Activated CD8-positive, alpha-beta memory T cell treated with anti-CD3 and anti-CD28 coated beads for 36 hours (primary cell): ENCODE measurements at regions not wholly inside any gene's neighbourhood (a gene's known extent, or its start where the extent isn't known, plus 50 kb on each side); places are given as distances from the start of the nearest gene placed in this dataset.
"Not testable (repeated sequence)": the region's sequence is repeated elsewhere in the genome, so short reads cannot be mapped to it uniquely, and the experiment has no call there.

ENCODE experiments used
- CTCF ChIA-PET: fragments of 350-600 bp; sonication (Branson Sonifier 250); formaldehyde crosslinking; loops from one replicate; lab custom pipeline; 2021; ENCODE audit warnings: antibody characterized with exemption; lab: Charles Lee
- POLR2A ChIA-PET: fragments of 350-600 bp; sonication (Branson Sonifier 250); formaldehyde crosslinking; loops from one replicate; lab custom pipeline; 2021; ENCODE audit warnings: antibody characterized with exemption; lab: Charles Lee

DNA sequence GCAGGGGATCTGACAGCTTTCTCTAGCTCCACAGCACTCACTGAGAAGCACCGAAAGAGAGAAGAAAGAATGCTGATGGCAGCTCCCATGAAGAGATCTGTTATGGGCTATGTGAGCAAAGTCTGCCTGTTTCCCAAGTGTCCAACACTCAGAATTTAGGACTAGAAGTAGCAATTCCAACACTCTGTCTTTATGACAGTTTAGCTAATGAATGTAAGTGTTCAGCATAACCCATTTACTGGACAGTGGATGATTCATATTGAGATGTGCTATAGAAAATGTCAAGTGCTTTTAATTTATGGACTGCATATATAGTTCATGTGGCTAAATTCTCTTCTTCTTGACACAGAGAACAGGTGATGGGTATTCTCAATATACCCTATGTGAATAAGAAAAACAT lies 683.1 kb upstream of the ZNF608 start:
- ChIA-PET CTCF (no interaction called here), POLR2A (no interaction called here)

DNA sequence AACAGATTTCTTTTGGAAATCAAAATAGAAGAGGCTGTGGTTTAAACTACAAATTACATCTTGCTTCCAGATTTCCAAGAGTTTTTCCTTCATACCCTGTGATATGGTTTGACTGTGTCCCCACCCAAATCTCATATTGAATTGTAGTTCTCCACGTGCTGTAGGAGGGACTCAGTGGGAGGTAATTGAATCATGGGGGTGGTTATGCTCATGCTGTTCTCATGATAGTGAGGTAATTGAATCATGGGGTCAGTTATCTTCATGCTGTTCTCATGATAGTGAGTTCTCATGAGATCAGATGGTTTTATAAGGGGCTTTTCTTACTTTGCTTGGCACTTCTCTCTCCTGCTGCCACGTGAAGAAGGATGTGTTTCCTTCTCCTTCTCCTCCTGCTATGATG lies 687.0 kb upstream of the ZNF608 start:
- POLR2A ChIA-PET: no interaction called here
- CTCF ChIA-PET: no interaction called here

DNA sequence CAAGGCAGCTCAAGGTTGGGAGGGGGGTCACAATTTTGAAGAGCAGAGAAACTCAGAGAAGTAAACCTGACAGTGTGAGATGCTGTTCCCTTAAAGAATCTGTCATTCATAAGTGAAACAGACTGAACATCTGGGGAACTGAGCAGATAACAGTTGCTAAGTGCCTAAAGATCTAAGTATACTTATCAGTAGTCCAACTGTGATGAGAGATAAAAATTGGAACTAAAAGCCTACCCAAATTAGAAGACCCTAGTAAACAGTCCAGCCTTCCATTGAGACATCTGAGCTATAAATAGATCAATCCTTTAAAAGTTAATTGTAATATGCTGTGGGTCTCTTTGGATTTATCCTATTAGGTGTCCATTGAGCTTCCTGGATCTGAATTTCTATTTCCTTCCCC lies 692.8 kb upstream of the ZNF608 start:
- CTCF ChIA-PET: no interaction called here

DNA sequence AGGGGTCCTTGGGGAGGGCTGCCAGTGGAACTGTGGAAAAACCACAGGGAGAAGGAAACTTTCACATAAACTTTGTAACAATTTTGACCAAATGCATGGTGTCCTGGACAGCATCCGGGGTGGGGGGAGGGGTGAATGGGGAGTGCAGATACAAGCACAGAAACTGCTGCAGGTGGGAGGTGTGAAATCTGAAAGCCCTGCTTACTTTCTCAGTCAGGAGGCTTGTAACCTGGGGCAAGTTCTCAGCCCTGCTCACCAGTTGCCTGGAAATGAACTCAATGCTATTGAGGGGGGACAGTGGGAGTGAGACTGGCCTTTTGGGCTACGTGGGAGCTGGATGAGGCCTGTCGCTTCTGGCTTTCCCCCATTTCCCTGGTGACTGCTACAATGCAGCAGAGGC lies 694.5 kb upstream of the ZNF608 start:
- CTCF ChIA-PET: no interaction called here
- POLR2A ChIA-PET: no interaction called here

More for the DNA sequence above, 692.8 kb upstream of the ZNF608 start:
- POLR2A ChIA-PET: no interaction called here

DNA sequence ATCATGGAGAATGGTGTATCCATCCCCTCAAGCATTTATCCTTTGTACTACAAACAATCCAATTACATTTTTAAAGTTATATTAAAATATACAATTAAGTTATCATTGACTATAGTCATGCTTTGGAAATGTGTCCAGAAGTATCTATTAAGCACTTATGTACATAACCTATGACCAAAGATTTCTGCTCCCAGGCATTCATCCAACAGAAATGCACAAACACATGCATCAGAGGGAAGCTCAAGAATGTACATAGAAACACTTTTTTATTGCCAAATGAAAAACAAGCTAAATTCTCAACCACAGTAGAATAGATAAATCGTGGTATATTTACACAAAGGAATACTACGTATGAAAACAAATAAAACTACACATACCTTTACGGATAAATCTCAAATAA lies 700.5 kb upstream of the ZNF608 start:
- ChIA-PET CTCF (no interaction called here), POLR2A (no interaction called here)

DNA sequence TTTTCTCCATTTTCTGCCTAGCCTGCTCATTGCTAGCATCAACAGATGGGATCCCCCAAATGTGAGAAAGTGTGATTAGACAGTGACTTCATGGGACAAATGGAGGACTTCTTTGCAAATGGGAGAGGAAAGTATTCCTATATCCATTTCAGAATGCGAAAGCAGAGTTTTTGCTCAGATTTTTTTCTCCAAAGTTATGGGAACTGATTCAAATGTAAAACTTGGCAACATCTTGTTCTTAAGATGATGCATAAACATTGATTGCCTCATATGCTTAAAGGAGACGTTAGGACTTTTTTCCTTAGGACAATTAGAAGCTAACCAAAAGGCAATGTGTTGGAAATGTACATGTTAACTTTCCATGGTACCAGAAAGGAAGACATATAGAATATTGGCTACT lies 704.3 kb upstream of the ZNF608 start:
- ChIA-PET CTCF (no interaction called here), POLR2A (no interaction called here)

DNA sequence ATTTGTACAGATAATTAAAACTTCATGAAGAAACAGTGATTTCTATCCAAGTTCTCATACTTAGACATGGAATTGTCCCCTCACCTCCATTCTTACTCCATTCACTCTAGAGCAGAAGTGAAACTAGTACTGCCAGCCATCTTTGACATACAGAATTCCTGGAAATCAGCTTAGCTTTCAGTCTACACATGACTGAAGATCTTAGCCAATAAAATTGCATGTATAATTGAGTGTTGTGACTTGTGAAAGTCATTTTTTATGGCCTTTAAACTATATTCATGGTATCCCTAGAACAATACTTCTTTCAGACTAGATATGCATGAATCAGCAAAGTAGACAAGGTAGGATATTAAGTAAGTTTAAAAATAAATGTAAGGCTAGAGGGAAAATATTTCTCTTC lies 705.2 kb upstream of the ZNF608 start:
- POLR2A ChIA-PET: no interaction called here
- CTCF ChIA-PET: no interaction called here

DNA sequence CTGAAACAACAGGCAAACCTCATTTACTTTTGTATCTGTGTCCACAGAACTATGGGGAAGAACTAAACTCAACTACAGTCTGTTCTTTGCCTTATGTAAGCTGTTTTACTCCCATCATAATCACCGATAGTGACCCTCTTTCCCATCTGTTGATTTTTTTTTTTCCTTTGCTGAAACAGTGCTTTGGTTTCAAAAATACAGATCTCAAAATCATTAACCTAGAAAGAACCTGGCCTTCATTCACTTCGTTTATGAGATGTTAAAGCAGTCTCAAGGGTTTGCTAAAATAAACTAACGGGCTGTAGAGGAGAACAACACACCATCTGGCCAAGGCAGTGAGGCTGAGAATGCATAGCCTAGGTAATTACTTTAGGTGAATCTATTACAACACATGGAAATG lies 706.6 kb upstream of the ZNF608 start:
- CTCF ChIA-PET: no interaction called here
- POLR2A ChIA-PET: no interaction called here

DNA sequence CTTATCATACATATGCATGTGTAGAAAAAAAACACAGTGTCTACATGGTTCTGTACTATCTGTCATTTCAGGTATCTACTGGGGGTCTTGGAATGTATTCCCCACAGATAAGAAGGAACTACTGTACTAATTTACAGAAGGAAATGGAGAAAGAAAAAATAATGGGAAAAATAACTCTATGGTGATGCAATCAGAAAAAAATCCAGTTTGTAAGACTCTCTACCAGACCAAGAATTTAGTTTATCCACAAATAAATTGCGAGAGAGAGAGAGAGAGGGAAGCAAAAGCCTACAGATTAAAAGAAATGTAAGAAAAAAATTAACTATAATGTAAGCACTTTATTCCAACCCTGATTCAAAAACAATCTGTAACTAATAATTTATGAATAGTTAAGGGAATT lies 708.6 kb upstream of the ZNF608 start:
- ChIA-PET POLR2A (no interaction called here), CTCF (no interaction called here)

DNA sequence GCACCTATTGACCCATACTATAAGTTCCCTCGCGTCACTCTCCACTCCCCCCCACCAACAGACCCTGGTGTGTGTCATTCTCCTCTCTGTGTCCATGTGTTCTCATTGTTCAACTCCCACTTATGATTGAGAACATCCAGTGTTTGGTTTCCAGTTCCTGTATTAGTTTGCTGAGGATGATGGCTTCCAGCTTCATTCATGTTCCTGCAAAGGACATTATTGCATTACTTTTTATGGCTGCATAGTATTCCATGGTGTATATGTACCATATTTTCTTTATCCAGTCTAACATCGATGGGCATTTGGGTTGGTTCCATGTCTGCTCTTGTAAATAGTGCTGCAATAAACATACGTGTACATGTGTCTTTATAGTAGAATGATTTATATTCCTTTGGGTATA lies 709.6 kb upstream of the ZNF608 start:
- POLR2A ChIA-PET, CTCF ChIA-PET: not testable (repeated sequence)

DNA sequence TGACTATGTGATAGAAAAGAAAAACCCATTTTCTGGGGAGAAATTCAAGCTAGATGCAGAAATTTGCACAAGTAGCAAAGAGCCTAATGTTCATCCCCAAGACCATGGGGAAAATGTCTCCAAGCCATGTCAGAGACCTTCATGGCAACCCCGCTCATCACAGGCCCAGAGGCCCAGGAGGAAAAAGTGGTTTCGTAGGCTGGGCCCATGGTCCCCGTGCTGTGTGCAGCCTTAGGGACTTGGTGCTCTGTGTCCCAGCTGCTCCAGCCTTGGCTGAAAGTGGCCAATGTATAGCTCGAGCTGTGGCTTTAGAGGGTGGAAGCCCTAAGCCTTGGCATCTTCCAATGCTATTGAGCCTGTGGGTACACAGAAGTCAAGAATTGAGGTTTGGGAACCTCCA lies 711.2 kb upstream of the ZNF608 start:
- ChIA-PET POLR2A (no interaction called here), CTCF (no interaction called here)

DNA sequence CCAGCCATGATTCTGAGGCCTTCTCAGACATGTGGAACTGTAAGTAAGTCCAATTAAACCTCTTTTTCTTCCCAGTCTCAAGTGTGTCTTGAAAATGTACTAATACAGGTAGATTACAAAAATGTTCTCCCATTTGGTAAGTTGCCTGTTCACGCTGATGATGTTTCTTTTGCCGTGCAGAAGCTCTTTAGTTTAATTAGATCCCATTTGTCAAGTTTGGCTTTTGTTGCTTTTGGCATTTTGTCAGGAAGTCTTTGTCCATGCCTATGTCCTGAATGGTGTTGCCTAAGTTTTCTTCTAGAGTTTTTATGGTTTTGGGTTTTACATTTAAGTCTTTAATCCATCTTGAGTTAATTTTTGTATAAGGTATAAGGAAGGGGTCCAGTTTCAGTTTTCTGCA lies 712.5 kb upstream of the ZNF608 start:
- CTCF ChIA-PET, POLR2A ChIA-PET: not testable (repeated sequence)

DNA sequence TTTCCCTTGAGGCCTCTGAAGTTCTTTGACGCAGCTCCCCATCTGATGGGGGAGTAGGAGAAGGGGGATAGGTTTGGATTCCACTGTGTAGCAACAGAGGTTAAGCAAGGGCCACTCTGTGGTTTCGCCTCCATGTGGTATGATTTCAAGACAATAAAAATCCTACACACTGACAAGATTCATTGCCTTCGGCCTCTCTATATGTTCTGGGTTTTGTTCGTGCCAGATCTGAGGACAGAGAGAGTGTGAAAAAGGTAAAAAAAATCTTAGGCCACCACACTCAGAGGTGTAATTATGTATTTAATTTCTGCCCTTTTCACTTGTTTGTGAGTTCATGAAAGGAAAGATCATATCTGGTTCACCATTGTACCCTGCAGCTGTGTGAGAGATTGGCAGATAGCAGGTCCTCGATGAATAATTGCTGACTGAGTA lies 715.2 kb upstream of the ZNF608 start:
- POLR2A ChIA-PET: no interaction called here

DNA sequence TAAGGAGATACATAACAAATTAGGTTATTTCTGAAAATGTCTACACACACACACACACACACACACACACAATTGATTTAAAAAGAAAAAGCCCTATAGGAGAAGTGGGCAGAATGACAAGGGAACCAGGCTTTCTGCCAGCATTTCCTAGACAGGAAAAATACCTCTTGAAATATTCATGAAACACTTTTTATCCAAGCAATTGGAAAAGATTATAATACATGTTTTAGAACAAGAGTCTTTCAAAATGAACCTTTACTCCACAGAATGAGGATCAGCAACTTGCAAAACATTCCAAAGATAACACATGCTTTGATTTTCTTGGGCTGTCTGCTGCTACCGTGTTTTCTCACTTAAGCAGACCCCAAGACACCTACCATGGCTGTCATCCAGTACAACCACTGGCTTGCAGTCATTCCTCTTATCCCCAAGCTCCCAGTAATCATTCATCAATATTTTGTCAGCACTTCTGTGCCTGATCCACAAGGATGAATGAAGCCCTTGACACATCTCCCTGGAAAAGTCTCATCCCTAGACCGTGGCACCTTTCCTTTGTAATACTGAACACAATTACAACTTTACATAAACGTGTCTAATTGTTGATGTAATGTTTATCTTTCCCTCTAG lies 717.1 kb upstream of the ZNF608 start:
- POLR2A ChIA-PET: no interaction called here
- CTCF ChIA-PET: no interaction called here

More for the DNA sequence above, 715.2 kb upstream of the ZNF608 start:
- CTCF ChIA-PET: no interaction called here

DNA sequence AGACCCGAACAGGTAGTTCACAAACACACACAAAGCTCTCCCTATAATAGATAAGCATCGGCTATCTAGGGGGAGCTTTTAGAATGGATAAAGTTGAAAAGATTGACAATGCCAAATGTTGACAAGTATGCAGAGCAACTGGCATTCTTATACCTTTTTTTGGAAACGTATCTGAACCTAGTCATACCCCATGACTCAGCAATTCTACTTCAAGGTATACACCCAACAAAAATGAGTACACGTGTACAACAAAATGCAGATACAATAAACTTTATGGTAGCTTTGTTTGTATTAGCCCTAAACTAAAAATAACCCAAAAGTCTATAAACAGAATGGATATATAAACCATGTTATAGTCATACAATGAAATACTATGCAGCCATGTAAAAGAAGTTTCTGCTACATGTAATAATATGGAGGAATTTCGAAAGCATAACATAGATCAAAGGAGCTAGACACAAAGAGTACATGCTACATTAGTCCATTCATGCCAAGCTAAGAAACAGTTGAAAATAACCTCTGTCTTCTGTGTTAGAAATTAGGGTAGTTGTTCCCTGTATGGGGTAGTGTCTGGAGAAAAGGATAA lies 718.5 kb upstream of the ZNF608 start:
- CTCF ChIA-PET: no interaction called here
- POLR2A ChIA-PET: no interaction called here

DNA sequence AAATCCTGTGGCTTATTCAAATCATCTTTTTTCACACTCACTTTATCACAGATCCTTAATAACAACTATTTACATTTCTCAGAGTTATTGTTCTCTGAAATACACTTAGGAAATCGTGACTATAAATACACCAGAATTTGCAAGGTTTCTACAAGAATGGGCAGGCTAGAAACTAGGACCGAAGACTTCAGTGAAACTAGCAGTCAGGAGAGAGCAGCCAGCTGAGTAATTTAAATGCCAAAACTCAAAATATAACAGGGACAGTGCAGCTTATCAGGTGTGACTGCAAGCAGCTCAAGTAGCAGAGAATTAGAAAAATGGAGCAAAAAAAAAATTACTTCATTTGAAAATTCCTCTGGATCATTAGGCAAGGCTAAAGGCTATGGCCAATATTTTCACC lies 719.3 kb upstream of the ZNF608 start:
- CTCF ChIA-PET: no interaction called here
- POLR2A ChIA-PET: no interaction called here

DNA sequence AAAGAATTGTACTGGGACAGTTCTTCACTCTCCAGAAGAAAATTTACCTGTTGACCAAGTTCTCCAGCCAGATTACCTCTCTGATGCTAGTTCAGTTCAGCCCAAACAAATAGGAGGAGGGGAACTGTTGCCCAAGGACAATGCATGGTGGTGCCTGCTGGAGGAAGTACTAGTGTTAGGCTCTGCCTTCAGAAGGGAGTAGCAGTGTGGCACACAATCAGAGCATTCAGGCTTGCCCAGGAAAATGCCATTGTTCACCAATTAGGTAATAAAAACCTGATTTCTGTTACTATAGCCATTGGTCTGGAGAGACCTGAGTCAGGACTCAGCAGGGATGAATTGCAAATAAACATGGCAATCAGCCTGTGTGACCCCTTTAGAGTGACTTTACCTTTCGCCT lies 720.8 kb upstream of the ZNF608 start:
- CTCF ChIA-PET: no interaction called here
- POLR2A ChIA-PET: no interaction called here

DNA sequence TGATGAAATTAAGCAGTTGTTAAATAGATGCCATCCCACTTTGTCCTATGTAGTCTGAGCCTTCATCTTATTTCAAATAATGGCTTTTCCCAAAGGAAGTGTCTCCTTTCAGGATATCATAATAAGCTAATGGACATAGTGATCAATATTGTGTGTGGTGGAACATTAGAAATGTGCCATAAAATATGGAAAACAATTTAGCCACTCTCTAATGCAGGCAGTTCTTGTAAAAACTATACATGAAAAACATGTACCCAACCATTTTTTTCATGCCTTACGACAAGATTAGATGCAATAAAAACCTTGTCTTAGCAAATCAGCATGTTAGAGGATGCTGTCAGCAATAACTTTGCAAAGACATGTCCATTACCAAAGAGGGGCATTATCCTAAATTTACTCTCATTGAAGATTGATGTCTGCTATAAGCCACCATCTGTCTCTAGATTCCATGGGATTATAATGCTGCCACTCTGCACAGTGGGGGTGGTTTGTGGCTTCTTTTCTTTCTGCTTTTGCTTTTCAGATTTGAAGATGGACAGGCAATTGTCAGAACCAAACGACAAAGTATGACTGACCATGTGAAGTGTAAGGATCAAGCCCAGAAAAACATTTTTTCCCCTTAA lies 724.0 kb upstream of the ZNF608 start:
- POLR2A ChIA-PET: no interaction called here
- CTCF ChIA-PET: no interaction called here

DNA sequence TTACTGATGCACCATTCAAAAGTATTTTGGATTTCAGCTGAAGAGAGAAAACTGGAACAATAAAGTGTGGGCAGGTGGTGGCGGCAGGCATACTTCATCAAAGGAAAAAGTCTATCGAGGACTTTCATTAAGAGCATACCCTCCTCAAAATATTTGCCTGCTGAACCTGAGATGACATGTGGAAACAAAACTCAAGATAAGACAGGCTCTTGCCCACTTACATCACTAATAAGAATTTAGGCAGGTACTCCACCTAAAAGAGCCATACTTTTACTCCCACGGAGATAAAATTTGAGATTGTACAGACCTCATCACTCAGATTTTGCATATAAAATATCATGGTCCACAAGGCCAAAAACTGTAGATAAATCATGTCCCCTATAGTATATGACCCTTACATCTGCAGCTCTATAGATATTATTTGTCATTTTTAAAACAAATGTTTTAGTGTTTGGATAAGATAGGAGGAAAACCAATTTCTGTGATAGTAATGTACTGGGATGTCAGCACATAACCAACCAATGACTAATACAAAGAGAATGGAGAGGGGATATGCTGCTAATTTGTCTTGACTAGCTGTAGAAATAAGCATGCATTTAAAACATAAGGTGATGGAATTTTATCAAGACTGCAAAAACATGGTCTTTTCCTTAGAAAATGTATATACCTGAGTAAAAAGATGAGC lies 730.6 kb upstream of the ZNF608 start:
- CTCF ChIA-PET: no interaction called here

DNA sequence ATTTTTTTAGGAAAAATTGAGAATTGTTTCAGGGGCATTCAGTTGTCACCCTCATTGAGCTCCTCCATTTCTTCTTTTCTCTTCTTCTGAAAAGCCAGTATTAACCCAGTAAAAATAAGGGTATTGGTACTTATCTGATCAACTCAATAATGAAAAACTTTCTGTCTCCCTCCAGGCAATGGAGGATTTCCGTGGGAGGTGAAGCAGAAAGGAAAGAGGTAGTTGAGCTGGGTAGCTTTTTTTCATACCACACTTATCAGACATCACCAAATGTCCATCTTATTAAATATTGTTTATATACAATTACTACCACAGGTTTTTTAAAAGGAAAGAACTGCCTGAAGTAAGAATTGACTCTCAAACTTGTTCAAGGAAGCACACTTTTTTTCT lies 731.1 kb upstream of the ZNF608 start:
- POLR2A ChIA-PET: no interaction called here
- CTCF ChIA-PET: no interaction called here

More for the DNA sequence above, 730.6 kb upstream of the ZNF608 start:
- POLR2A ChIA-PET: no interaction called here

DNA sequence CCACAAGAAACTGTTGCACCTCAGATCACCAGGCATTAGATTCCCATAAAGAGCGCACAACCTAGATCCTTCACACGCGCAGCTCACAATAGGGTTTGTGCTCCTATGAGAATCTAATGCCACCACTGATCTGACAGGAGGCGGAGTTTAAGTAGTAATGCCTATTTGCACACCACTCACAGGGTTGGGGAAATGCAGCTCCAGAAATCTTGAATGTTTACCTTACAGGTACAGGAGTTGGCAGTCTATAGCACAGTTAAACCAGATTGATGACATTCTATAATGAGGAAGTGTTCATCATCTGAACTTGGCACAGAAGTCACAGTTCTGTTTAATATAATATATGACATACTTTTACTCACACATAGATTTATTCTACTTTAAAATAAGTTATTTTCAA lies 732.2 kb upstream of the ZNF608 start:
- CTCF ChIA-PET: no interaction called here
- POLR2A ChIA-PET: no interaction called here
